Progenitor cell of endocrine pancreas (in vitro differentiated cells): ENCODE measurements at regions not wholly inside any gene's neighbourhood (a gene's known extent, or its start where the extent isn't known, plus 50 kb on each side); places are given as distances from the start of the nearest gene placed in this dataset.

ENCODE experiments used
- DNase-seq: peaks from one replicate; pipeline ENCODE4 v3.0.0; 2021; ENCODE audit warnings: low spot score; ENCODE audit not compliant: unreplicated experiment
- H3K27ac Mint-ChIP-seq: 2 replicates; pipeline ENCODE4 v1.8.0; 2021; ENCODE audit warnings: mild to moderate bottlenecking, moderate library complexity, mixed read lengths
- H3K27me3 Mint-ChIP-seq: 2 replicates; pipeline ENCODE4 v1.8.0; 2021; ENCODE audit warnings: mixed read lengths
- H3K36me3 Mint-ChIP-seq: 2 replicates; pipeline ENCODE4 v1.8.0; 2022; ENCODE audit warnings: mixed read lengths; ENCODE audit not compliant: insufficient read depth
- H3K4me1 Mint-ChIP-seq: 2 replicates; pipeline ENCODE4 v1.8.0; 2021; ENCODE audit warnings: low read depth, mixed read lengths
- H3K4me3 Mint-ChIP-seq: 2 replicates; pipeline ENCODE4 v1.8.0; 2021; ENCODE audit warnings: low read depth, mild to moderate bottlenecking, moderate library complexity, mixed read lengths
- H3K9me3 Mint-ChIP-seq: 2 replicates; pipeline ENCODE4 v1.8.0; 2021; ENCODE audit warnings: low read depth, mixed read lengths
- CTCF ChIP-seq: fragments of 200-600 bp; sonication (generic); IDR thresholded peaks from one replicate; pipeline ENCODE4 v1.5.0; 2021; ENCODE audit warnings: antibody characterized with exemption, mild to moderate bottlenecking; ENCODE audit not compliant: unreplicated experiment

GRCh38 chr2:75959724-75960471 is 249.2 kb upstream of the GCFC2 start:
- H3K4me3 Mint-ChIP-seq: no peak overlapping the region

GRCh38 chr2:75954761-75955160 is 244.0 kb upstream of the GCFC2 start:
- no peak for TF ChIP-seq CTCF
- Mint-ChIP-seq H3K4me1 (peaks cover 5% of the 10 kb centered on the region), H3K9me3 (no peaks in the 10 kb centered on the region), H3K36me3 (no peaks in the 10 kb centered on the region), H3K4me3 (no peak overlapping the region), H3K27me3 (no peaks in the 10 kb centered on the region), H3K27ac (no peak overlapping the region)
- DNase-seq: no peak

More at GRCh38 chr2:75959724-75960471, 249.2 kb upstream of the GCFC2 start:
- TF ChIP-seq CTCF: no peak
- H3K36me3 Mint-ChIP-seq: no peaks in the 10 kb centered on the region
- no peaks in the 10 kb centered on the region for H3K9me3 Mint-ChIP-seq
- no peaks in the 10 kb centered on the region for H3K4me1 Mint-ChIP-seq
- no peaks in the 10 kb centered on the region for H3K27me3 Mint-ChIP-seq
- no peak overlapping the region for H3K27ac Mint-ChIP-seq
- no peak for DNase-seq

- Mint-ChIP-seq H3K27ac (no peak overlapping the region), H3K4me3 (no peak overlapping the region), H3K4me1 (peaks cover 5% of the 10 kb centered on the region), H3K9me3 (no peaks in the 10 kb centered on the region), H3K27me3 (no peaks in the 10 kb centered on the region), H3K36me3 (no peaks in the 10 kb centered on the region)
- TF ChIP-seq CTCF: no peak
- DNase-seq: no peak
Observed at GRCh38 chr2:75952173-75952572, 241.5 kb upstream of the GCFC2 start.

GRCh38 chr2:75949385-75950030 is 238.8 kb upstream of the GCFC2 start:
- Mint-ChIP-seq H3K27ac (no peak overlapping the region), H3K4me3 (no peak overlapping the region), H3K27me3 (no peaks in the 10 kb centered on the region)

GRCh38 chr2:75936311-75936710 is 225.6 kb upstream of the GCFC2 start:
- no peaks in the 10 kb centered on the region for H3K27me3 Mint-ChIP-seq
- H3K4me3 Mint-ChIP-seq: no peak overlapping the region
- no peaks in the 10 kb centered on the region for H3K36me3 Mint-ChIP-seq
- H3K9me3 Mint-ChIP-seq: peaks cover 11% of the 10 kb centered on the region
- TF ChIP-seq CTCF: no peak
- H3K27ac Mint-ChIP-seq: no peak overlapping the region
- no peak for DNase-seq
- no peaks in the 10 kb centered on the region for H3K4me1 Mint-ChIP-seq

More at GRCh38 chr2:75949385-75950030, 238.8 kb upstream of the GCFC2 start:
- DNase-seq: no peak
- no peak for TF ChIP-seq CTCF
- Mint-ChIP-seq H3K9me3 (no peaks in the 10 kb centered on the region), H3K4me1 (peaks cover 5% of the 10 kb centered on the region), H3K36me3 (no peaks in the 10 kb centered on the region)
